Vagina (tissue), 2 donors: ENCODE measurements at regions not wholly inside any gene's neighbourhood (a gene's known extent, or its start where the extent isn't known, plus 50 kb on each side); places are given as distances from the start of the nearest gene placed in this dataset.

ENCODE experiments used
- CTCF ChIP-seq, 3 experiments: fragments of 450-650 bp in 2 of 3; fragments of 200-600 bp in 1 of 3; sonication (generic) in 1 of 3; IDR thresholded peaks; one replicate each; pipeline ENCODE4 v1.5.1; 2017 to 2019; ENCODE audit warnings: antibody characterized with exemption in 3 of 3, mild to moderate bottlenecking in 2 of 3, moderate library complexity in 2 of 3
- POLR2A ChIP-seq, 2 donors: fragments of 450-650 bp; IDR thresholded peaks; one replicate each; pipeline ENCODE4 v1.6.1; 2017; ENCODE audit warnings: antibody characterized with exemption in 2 of 2, mild to moderate bottlenecking in 2 of 2, moderate library complexity in 2 of 2

GRCh38 chr7:106767498-106768323 is 97.4 kb upstream of the PIK3CG start:
- no peak for TF ChIP-seq CTCF (IDR thresholded peaks at IDR 0.05)
- no peak for TF ChIP-seq POLR2A (IDR thresholded peaks at IDR 0.05)
